HG03064 (cell line): ENCODE measurements at regions not wholly inside any gene's neighbourhood (a gene's known extent, or its start where the extent isn't known, plus 50 kb on each side); places are given as distances from the start of the nearest gene placed in this dataset.

Source experiments
- ATAC-seq: cut with Tn5 transposase; IDR thresholded peaks from one replicate; pipeline ENCODE4 v1.9.1; 2021; ENCODE audit warnings: low read depth; ENCODE audit not compliant: unreplicated experiment

- no peak for ATAC-seq
These were observed 136.9 kb downstream of the SLC38A1 start for GRCh38 chr12:46131732-46132469.

GRCh38 chr12:46127656-46128055 lies 137.3 kb upstream of the SCAF11 start:
- ATAC-seq, result no peak

DNA sequence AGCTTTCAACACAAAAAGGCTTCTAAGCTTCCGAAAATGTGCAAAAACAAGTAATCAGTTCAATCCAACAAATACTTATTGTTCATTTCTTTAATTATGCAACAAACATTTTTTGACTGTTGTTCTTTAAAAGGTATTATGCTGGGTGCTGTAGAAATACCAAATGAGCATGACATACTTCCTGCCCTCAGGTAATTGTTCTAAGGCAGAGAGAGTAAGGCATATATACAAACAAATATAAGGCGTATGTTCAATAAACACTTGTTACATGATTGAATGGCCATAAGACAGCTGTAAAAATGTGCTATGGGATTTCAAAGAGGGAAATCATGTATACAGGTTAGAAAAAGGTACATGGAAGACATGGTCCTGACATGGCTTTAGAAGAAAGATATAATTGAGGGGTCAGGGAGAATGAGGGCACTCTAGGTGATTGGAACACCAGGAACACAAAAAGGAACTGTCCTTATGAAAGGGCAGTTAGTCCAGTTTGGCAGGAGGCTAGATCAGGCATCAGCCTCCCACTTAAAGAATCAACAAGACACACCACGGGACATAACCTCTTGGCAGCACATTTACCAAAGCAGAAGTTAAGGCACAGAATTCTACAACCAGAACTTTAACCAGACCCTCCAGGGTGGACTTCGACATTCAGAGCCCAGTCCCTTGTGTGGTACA lies 135.8 kb upstream of the SCAF11 start:
- ATAC-seq, result no peak

- no peak for ATAC-seq
These were observed 134.7 kb upstream of the SCAF11 start for GRCh38 chr12:46124848-46125619.

DNA sequence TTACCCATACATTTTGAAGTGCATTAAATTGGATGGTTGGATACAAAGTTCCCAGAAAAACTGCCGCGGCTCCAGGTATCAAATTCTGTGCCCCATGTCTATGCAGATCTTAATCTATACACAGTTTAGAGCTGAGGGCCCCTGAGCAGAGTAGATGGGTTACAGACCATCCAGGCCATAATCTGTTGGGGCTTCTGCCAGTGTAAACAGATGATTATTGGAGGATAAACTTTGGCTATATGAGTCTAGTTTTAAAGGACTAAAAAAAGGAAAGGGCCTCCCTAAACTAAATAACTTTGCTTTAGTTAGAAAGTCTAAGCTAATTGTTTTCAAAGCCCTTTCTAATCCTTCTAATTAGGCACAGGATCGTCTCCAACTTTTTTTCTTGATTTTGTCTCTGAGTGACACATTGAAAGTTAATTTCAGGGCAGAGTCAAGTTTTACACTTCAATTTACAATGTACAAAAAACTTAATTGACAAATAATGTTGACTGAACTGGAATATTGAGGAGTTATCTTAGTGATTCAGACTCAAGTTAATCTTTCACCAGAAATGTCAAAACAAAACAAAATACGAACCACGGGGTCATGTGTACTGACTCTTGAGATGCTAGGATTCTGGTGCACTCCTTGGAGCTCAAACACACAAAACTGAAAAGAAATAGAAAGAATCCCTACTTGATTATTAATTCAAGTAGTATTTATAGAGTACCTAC lies 133.9 kb upstream of the SCAF11 start:
- no peak for ATAC-seq

DNA sequence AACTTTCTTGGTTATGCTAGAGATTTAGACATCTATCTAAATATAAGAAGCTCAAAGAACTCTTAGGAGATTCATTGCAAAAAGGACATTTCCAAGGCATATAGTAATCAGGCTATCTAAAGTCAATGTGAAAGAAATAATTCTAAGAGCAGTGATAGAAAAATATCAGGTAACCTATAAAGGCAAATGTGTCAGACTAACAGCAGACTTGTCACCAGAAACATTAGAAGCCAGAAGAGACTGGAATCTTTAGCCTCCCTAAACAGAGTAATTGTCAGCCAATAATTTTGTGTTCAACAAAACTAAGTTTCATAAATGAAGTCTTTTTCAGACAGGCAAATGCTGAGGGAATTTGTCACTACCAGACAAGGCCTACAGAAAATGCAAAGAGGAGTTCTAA lies 122.0 kb upstream of the SCAF11 start:
- ATAC-seq, result no peak

DNA sequence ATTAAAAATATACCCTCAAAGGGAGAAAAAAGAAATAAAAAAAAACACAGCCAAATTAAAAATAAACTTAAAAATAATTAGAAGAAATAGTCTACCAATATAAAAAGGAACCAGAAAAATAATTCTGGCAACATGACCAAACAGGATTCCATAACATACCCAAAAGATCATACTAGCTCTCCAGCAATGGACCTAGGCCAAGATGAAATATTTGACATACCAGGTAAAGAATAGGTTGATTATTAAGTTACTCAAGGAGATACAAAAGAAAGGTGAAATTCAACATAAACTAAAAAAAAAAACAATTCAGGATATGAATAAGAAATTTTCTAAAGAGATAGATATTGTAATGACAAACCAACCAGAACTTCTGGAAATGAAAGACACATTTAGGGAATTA lies 121.3 kb upstream of the SCAF11 start:
- no peak for ATAC-seq

DNA sequence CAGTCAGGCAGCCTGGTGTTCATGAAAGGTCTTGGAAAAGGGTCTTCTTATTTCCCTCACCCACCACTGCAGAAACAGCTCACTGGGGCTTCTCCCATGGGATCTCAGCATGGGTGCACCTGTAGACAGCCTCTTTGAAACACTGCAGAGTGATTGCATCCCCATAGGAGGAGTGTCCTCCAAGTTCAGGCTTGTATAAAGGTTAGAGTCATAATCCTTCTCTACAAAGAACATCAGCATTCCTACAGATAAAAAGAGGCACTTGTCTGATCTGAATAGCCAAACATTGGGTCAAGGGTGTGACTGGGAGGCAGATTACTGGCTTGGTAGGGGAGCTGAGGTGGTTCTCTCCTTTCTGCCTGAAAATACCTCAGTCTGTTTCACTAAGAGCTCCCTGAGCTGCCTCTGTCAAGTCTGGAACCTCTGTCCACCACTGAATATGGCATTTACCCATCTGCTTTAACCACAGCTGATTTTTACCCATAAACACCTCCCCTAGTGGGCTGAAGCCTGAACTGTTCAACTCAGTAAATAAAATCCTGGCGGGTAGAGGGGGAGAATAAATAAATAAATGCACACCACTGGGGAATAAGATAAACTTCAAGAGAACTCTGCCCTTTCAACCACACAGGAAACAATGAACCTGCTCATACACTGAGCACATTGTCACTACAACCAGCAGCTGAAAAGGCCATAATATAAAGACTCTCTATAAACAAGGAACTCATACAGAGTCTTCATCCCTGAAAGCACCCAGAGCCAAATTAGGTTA lies 120.7 kb upstream of the SCAF11 start:
- no peak for ATAC-seq

- ATAC-seq, result no peak
These were observed 119.8 kb upstream of the SCAF11 start for GRCh38 chr12:46110223-46110611.

GRCh38 chr12:46109343-46110222 lies 119.2 kb upstream of the SCAF11 start:
- ATAC-seq, result no peak

DNA sequence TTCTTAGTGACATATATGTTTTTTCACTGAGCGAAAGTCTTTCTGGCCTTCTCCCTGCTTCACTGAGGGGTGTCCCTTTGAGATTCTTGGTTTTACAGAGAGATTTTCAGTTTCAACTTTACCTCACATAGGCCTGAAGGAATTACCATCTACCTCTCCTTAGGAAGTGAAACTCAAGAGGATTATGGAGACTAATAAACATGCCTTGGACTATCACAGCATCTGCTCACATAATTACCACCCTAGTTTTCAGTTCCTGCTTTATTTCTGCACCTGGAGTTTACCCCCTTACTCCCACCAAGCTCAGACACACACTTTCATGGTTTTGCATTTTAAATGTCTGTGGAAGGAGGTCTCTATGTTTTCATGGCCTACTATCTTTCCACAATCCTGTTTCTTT lies 118.3 kb upstream of the SCAF11 start:
- no peak for ATAC-seq

DNA sequence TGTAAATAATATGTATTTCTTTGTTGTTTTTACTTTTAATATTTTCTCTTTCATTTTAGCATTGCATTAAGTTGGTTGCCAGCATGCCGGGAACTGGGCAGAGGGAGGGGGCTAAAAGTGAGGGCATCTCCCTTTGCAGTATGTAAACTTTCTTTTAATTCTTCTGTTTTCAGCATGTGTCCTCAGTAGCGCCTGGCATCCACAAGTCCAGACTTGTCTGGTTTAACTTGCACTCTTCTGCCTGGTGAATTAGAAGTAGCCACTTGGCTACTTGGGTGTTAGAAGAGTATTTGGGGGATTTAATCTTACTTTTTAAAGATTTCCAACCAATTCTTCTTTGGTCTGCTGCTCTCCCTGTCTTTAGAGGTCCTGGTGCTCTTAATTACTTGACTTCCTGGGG lies 117.2 kb upstream of the SCAF11 start:
- ATAC-seq, result no peak

DNA sequence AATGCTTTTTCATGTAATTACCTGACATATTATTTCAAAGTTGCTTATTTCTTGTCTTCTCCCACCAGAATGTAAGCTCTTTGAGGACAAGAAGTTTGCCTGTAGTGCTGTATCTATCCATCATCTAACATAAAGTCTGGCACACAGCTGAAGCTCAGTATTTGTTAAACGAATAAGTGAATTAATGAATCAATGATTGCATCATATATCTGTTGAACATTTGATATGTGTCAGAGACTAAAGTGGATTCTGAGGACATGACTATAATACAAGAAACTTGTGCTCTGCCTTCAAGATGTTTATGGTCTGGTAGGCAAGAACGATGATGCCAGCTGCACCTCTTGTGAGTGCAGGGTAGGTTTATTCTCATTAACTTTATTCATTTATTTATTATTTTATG lies 115.4 kb upstream of the SCAF11 start:
- no peak for ATAC-seq

DNA sequence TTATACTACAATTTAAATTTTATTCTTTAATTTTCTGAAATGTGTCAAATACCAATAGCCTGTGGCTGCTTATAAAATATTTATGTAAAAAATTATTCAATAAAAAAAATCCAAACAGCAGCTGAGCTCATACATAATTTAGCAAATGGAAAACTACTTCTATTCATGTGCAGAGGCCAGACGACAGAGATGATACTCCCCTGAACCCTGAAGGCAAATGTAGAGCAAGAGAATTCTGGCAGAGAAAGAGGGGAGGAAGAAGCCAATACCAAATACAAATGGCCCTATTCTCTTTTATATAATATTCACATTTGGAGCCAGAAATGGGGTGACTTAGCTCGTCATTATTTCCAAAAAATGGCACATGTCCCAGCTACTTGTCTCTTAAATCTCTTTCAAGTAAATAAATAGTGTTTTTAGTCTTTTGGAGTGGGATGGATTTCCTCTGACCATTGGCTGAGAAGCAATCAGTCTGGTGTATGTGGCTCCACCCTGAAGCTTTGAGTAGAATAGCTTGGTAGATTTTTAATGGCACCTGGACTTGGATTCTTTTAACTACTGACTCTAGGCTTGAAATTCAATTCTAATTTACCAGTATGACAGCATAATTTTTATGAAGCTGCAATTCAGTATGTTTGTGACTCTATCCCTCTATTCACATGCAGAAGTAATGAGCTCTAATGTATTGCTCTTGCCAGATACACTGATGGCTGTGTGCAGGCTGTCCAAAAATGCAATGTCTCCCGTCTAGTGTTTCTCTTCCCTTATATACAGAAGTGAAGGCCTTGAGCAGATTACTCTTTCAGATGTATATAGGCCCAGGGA lies 113.4 kb upstream of the SCAF11 start:
- no peak for ATAC-seq

DNA sequence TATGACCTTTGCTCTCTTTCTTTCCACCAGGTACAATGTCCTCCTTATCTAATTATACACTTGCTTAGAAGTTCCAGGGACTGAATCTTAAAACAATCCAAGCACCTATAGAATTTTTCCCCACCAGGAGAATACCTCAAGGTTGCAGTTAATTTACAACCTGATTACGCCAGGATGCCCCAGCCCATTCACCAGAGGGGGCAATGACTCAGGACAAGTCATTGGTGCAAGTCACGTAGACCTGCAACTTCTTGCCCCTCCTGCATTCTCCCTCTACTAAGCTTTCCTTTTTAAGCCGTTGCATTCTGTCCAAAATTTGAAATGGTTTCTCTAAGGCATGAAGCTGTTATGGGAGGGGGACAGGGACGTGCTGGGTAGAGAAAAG lies 111.1 kb upstream of the SCAF11 start:
- ATAC-seq, result no peak

DNA sequence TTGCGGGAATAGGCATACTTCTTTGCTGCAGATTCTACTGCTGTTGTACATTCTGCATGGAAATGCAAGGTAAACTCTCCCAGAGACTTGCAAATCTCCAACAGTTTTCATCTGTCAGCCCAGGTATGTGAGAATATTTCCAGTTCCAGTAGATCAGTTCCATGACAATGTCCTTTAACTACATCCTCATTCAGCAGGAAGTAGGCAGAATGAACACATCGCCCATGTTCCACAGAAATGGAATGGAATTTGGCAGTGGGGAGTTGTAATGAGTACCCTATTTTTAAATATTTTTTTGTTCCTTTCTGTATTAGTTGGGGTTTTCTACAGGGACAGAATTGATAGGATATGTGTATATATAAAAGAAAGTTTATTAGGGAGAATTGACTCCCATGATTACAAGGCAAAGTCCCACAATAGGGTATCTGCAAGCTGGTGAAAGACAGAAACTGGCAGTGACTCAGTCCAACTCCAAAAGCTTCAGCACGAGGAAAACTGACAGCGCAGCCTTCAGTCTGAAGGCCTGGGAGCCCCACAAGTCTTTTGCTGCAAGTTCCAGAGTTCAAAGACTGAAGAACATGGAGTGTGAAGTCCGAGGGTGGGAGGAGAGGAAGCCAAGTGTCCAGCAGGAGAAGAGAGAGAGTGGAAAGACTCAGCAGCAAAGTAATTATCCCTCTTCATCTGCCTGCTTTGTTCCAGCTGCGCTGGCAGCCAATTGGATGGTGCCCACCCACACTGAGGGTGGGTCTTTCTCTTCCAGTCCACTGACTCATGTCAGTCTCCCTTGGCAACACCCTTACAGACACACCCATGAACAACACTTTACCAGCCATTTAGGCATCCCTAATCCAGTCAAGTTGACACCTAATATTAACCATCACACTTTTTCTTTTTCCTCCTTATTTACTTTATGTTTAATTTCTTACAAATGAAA lies 110.4 kb upstream of the SCAF11 start:
- ATAC-seq, result no peak

GRCh38 chr12:46089414-46090162 lies 99.2 kb upstream of the SCAF11 start:
- ATAC-seq, result no peak
